ENCODE measurements at regions not wholly inside any gene's neighbourhood (a gene's known extent, or its start where the extent isn't known, plus 50 kb on each side); places are given as distances from the start of the nearest gene placed in this dataset.

DNA sequence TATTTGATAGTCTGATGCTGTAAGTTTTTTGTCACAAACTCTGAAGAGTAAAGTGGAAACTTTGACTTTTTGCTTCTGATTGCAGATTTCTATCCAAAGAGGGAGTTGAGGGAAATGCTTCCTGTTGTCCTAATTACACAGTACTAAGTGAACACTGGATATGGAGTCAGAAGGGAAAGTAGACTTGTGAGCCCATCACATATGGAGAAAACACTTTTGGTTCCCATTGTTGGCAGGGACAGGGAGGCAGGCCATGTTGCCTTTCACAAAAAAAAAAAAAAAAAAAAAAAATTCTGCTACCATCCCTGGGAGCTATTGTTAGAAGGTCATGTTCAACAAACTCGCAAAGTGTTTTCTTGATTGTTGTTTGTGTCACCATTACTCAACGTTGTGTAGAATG, 144.3 kb downstream of the RPIA start:
- TF ChIP-seq, protein P1, sequence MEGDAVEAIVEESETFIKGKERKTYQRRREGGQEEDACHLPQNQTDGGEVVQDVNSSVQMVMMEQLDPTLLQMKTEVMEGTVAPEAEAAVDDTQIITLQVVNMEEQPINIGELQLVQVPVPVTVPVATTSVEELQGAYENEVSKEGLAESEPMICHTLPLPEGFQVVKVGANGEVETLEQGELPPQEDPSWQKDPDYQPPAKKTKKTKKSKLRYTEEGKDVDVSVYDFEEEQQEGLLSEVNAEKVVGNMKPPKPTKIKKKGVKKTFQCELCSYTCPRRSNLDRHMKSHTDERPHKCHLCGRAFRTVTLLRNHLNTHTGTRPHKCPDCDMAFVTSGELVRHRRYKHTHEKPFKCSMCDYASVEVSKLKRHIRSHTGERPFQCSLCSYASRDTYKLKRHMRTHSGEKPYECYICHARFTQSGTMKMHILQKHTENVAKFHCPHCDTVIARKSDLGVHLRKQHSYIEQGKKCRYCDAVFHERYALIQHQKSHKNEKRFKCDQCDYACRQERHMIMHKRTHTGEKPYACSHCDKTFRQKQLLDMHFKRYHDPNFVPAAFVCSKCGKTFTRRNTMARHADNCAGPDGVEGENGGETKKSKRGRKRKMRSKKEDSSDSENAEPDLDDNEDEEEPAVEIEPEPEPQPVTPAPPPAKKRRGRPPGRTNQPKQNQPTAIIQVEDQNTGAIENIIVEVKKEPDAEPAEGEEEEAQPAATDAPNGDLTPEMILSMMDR (IDR thresholded peaks at IDR 0.05), result no peak
- TF ChIP-seq EP300 (IDR thresholded peaks at IDR 0.05), result no peak
